SK-N-SH (cell line): ENCODE measurements at regions not wholly inside any gene's neighbourhood (a gene's known extent, or its start where the extent isn't known, plus 50 kb on each side); places are given as distances from the start of the nearest gene placed in this dataset.

ENCODE experiments used
- CTCF ChIA-PET: fragments of 300-600, 350-600 bp; formaldehyde crosslinking; extraction: SDS; loops from one replicate; lab custom pipeline; 2021; lab: Yijun Ruan, JAX
- POLR2A ChIA-PET: fragments of 350-600 bp; sonication (Branson Sonifier 250); formaldehyde crosslinking; extraction: SDS; loops from one replicate; lab custom pipeline; 2020; ENCODE audit warnings: antibody characterized with exemption, inconsistent platforms; lab: Yijun Ruan, JAX
- DNase-seq: peaks from one replicate; pipeline ENCODE4 v3.0.0; 2012
- H2AFZ ChIP-seq: fragments of 200-600 bp; sonication (generic); 2 replicates; pipeline ENCODE4 v1.8.1; 2016; ENCODE audit warnings: antibody characterized with exemption, mild to moderate bottlenecking, low read depth
- H3F3A ChIP-seq: fragments of 200-600 bp; sonication (generic); replicated peaks from 2 replicates; pipeline ENCODE3; 2016; ENCODE audit warnings: antibody characterized with exemption, mild to moderate bottlenecking; ENCODE audit not compliant: insufficient read depth
- H3K27ac ChIP-seq, 2 experiments: fragments of 200-500 bp in 1 of 2; fragments of 200-600 bp in 1 of 2; sonication (Bioruptor generic) in 1 of 2; sonication (generic), shearing (Covaris generic) in 1 of 2; 2 replicates each; pipeline versions ENCODE4 v1.5.1 to v1.6.1; 2014 to 2016; ENCODE audit warnings: low read depth in 2 of 2, inconsistent platforms in 1 of 2, low read length in 1 of 2, mild to moderate bottlenecking in 1 of 2, mixed read lengths in 1 of 2
- H3K27me3 ChIP-seq: fragments of 200-600 bp; sonication (generic), shearing (Covaris generic); 2 replicates; pipeline ENCODE4 v1.6.1; 2016; ENCODE audit warnings: mixed run types; ENCODE audit not compliant: insufficient read depth
- H3K36me3 ChIP-seq, 2 experiments: fragments of 200-500 bp in 1 of 2; fragments of 200-600 bp in 1 of 2; sonication (Bioruptor generic) in 1 of 2; sonication (generic) in 1 of 2; replicated peaks in 1 of 2; 2 replicates each; pipeline versions ENCODE3 to v1.5.1; 2014 to 2016; ENCODE audit warnings: low read length in 1 of 2, mild to moderate bottlenecking in 1 of 2; ENCODE audit not compliant: insufficient read depth in 2 of 2, control insufficient read depth in 1 of 2
- H3K4me1 ChIP-seq, 2 experiments: fragments of 200-500 bp in 1 of 2; fragments of 200-600 bp in 1 of 2; sonication (Bioruptor generic) in 1 of 2; sonication (generic), shearing (Covaris generic) in 1 of 2; 2 replicates each; pipeline versions ENCODE4 v1.5.1 to v1.6.1; 2014 to 2016; ENCODE audit warnings: low read depth in 1 of 2, low read length in 1 of 2, mixed run types in 1 of 2; ENCODE audit not compliant: insufficient read depth in 2 of 2, control insufficient read depth in 1 of 2
- H3K4me2 ChIP-seq: fragments of 200-600 bp; sonication (generic), shearing (Covaris generic); 2 replicates; pipeline ENCODE4 v1.6.1; 2017; ENCODE audit warnings: mixed run types
- H3K4me3 ChIP-seq, 2 experiments: fragments of 200-500 bp in 1 of 2; fragments of 200-600 bp in 1 of 2; sonication (Bioruptor generic) in 1 of 2; sonication (generic), shearing (Covaris generic) in 1 of 2; 2 replicates each; pipeline versions ENCODE4 v1.5.1 to v1.8.1; 2014 to 2016; ENCODE audit warnings: low read depth in 2 of 2, inconsistent platforms in 1 of 2, low read length in 1 of 2, mild to moderate bottlenecking in 1 of 2, mixed read lengths in 1 of 2, moderate library complexity in 1 of 2
- H3K79me2 ChIP-seq: fragments of 200-600 bp; sonication (generic); 2 replicates; pipeline ENCODE4 v1.8.1; 2017; ENCODE audit warnings: mild to moderate bottlenecking; ENCODE audit not compliant: insufficient read depth
- H3K9ac ChIP-seq: fragments of 200-600 bp; sonication (generic); 2 replicates; pipeline ENCODE4 v1.6.1; 2017; ENCODE audit warnings: mixed run types
- H3K9me2 ChIP-seq: fragments of 200-600 bp; sonication (generic); 2 replicates; pipeline ENCODE4 v1.6.1; 2017; ENCODE audit warnings: mixed run types
- H3K9me3 ChIP-seq: fragments of 200-600 bp; sonication (generic); 2 replicates; pipeline ENCODE4 v1.6.1; 2017; ENCODE audit warnings: mixed run types, mild to moderate bottlenecking, moderate library complexity
- H4K20me1 ChIP-seq: fragments of 200-600 bp; sonication (generic); 2 replicates; pipeline ENCODE4 v1.6.1; 2017; ENCODE audit warnings: mild to moderate bottlenecking, mixed run types; ENCODE audit not compliant: insufficient read depth
- GABPA ChIP-seq: IDR thresholded peaks from 2 replicates; pipeline ENCODE4 v1.4.0; 2012; ENCODE audit warnings: low read depth, mild to moderate bottlenecking
- MXI1 ChIP-seq: IDR thresholded peaks from 2 replicates; pipeline ENCODE4 v1.6.1; 2012; ENCODE audit warnings: mild to moderate bottlenecking, low read depth, low read length, improper control_type of control experiment
- NRF1 ChIP-seq: IDR thresholded peaks from 2 replicates; pipeline ENCODE4 v1.6.1; 2012; ENCODE audit warnings: low read depth, mild to moderate bottlenecking, low read length
- POLR2AphosphoS5 ChIP-seq: IDR thresholded peaks from 2 replicates; pipeline ENCODE4 v1.6.1; 2012; ENCODE audit warnings: low read depth, low read length
- RAD21 ChIP-seq: IDR thresholded peaks from 2 replicates; pipeline ENCODE4 v1.6.1; 2012; ENCODE audit warnings: mild to moderate bottlenecking, low read length
- RXRA ChIP-seq: IDR thresholded peaks from 2 replicates; pipeline ENCODE4 v1.4.0; 2012; ENCODE audit warnings: low read depth, mild to moderate bottlenecking, borderline replicate concordance
- TCF12 ChIP-seq: IDR thresholded peaks from 2 replicates; pipeline ENCODE4 v1.4.0; 2012
- TEAD4 ChIP-seq: IDR thresholded peaks from 2 replicates; pipeline ENCODE4 v1.4.0; 2012; ENCODE audit warnings: mild to moderate bottlenecking, borderline replicate concordance; ENCODE audit not compliant: insufficient read depth
- WGBS: methylation state at CpG from one replicate; pipeline ENCODE4 v1.1.6; 2017; ENCODE audit warnings: low lambda C conversion rate; 5-methylcytosine and 5-hydroxymethylcytosine counted together
- TF ChIP-seq, protein P1 (sequence below): IDR thresholded peaks from 2 replicates; pipeline ENCODE4 v1.4.0; 2012; ENCODE audit warnings: low read depth
- TF ChIP-seq, protein P2 (sequence below): IDR thresholded peaks from 2 replicates; pipeline ENCODE4 v1.4.0; 2012; ENCODE audit warnings: low read depth, borderline replicate concordance
- TF ChIP-seq, protein P3 (sequence below): IDR thresholded peaks from 2 replicates; pipeline ENCODE4 v1.6.1; 2012; ENCODE audit warnings: mild to moderate bottlenecking, low read depth, low read length, moderate library complexity

DNA sequence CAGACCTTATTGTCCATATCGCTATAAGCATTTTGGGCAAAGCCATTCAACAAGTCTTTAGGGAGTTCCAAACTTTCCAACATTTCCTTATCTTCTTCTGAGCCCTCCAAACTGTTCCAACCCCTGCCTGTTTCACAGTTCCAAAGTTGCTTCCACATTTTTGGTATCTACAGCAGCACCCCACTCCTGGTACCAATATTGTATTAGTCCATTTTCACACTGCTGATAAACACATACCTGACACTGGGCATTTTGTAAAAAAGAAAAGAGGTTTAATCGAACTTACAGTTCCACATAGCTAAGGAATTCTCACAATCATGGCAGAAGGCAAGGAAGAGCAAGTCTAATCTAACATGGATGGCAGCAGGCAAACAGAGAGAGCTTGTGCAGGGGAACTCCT, 834.1 kb upstream of the GBE1 start:
- Histone ChIP-seq H3K4me2 (no peak overlapping the region), H3K79me2 (no peaks in the 10 kb centered on the region), H3K4me1 (no peaks in the 10 kb centered on the region), H3K9me3 (no peaks in the 10 kb centered on the region), H3K36me3 (no peaks in the 10 kb centered on the region), H3K9ac (no peak overlapping the region), H3F3A (no peaks in the 10 kb centered on the region), H3K27ac (no peak overlapping the region), H3K4me3 (no peak overlapping the region), H3K27me3 (no peaks in the 10 kb centered on the region), H2AFZ (no peak overlapping the region), H4K20me1 (no peaks in the 10 kb centered on the region), H3K9me2 (no peaks in the 10 kb centered on the region)
- no peak for DNase-seq
- ChIA-PET POLR2A (no interaction called here), CTCF (no interaction called here)
- WGBS = 4% methylated on average over 2 of the region's 2 CpGs
- TF ChIP-seq, protein P1, sequence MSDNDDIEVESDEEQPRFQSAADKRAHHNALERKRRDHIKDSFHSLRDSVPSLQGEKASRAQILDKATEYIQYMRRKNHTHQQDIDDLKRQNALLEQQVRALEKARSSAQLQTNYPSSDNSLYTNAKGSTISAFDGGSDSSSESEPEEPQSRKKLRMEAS = no peak
- TF ChIP-seq, protein P2, sequence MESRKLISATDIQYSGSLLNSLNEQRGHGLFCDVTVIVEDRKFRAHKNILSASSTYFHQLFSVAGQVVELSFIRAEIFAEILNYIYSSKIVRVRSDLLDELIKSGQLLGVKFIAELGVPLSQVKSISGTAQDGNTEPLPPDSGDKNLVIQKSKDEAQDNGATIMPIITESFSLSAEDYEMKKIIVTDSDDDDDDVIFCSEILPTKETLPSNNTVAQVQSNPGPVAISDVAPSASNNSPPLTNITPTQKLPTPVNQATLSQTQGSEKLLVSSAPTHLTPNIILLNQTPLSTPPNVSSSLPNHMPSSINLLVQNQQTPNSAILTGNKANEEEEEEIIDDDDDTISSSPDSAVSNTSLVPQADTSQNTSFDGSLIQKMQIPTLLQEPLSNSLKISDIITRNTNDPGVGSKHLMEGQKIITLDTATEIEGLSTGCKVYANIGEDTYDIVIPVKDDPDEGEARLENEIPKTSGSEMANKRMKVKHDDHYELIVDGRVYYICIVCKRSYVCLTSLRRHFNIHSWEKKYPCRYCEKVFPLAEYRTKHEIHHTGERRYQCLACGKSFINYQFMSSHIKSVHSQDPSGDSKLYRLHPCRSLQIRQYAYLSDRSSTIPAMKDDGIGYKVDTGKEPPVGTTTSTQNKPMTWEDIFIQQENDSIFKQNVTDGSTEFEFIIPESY = no peak
- no peak for TF ChIP-seq POLR2AphosphoS5
- no peak for TF ChIP-seq TEAD4
- TF ChIP-seq, protein P3, sequence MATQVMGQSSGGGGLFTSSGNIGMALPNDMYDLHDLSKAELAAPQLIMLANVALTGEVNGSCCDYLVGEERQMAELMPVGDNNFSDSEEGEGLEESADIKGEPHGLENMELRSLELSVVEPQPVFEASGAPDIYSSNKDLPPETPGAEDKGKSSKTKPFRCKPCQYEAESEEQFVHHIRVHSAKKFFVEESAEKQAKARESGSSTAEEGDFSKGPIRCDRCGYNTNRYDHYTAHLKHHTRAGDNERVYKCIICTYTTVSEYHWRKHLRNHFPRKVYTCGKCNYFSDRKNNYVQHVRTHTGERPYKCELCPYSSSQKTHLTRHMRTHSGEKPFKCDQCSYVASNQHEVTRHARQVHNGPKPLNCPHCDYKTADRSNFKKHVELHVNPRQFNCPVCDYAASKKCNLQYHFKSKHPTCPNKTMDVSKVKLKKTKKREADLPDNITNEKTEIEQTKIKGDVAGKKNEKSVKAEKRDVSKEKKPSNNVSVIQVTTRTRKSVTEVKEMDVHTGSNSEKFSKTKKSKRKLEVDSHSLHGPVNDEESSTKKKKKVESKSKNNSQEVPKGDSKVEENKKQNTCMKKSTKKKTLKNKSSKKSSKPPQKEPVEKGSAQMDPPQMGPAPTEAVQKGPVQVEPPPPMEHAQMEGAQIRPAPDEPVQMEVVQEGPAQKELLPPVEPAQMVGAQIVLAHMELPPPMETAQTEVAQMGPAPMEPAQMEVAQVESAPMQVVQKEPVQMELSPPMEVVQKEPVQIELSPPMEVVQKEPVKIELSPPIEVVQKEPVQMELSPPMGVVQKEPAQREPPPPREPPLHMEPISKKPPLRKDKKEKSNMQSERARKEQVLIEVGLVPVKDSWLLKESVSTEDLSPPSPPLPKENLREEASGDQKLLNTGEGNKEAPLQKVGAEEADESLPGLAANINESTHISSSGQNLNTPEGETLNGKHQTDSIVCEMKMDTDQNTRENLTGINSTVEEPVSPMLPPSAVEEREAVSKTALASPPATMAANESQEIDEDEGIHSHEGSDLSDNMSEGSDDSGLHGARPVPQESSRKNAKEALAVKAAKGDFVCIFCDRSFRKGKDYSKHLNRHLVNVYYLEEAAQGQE = no peak
- TF ChIP-seq TCF12 = no peak
- no peak for TF ChIP-seq RXRA
- no peak for TF ChIP-seq GABPA

DNA sequence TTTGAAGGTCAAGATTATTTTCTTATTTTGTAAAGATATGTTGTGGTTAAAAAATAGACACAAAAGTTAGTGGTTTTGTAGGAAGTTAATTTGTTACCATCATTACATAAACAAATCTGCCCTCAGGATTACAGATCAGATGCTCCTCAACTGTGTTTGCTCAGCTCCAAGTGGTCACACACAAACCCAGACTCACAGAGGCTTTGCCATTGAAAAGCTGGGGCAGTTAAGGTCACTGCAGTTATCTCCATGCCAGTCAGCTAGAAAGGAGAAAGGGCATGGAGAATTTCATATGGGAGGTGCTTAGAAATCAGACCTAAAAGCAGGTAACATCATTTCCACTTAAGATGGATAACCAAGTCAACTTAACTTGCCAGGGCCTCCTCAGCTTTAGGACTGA, 825.7 kb upstream of the GBE1 start:
- no peaks in the 10 kb centered on the region for H3K4me1 ChIP-seq
- H3K27ac ChIP-seq = no peak overlapping the region
- no peaks in the 10 kb centered on the region for H4K20me1 ChIP-seq
- no peaks in the 10 kb centered on the region for H3K27me3 ChIP-seq
- H3K9me3 ChIP-seq = no peaks in the 10 kb centered on the region
- H3K79me2 ChIP-seq = no peaks in the 10 kb centered on the region
- H3K36me3 ChIP-seq = no peaks in the 10 kb centered on the region
- ChIA-PET POLR2A (no interaction called here), CTCF (no interaction called here)
- H3K4me2 ChIP-seq = no peak overlapping the region
- no peak overlapping the region for H2AFZ ChIP-seq
- TF ChIP-seq NRF1 (no peak), RAD21 (no peak), MXI1 (no peak)
- no peaks in the 10 kb centered on the region for H3F3A ChIP-seq
- H3K9ac ChIP-seq = no peak overlapping the region
- no peak overlapping the region for H3K4me3 ChIP-seq
- DNase-seq = no peak
- H3K9me2 ChIP-seq = no peaks in the 10 kb centered on the region
